Type B pancreatic cell (in vitro differentiated cells): ENCODE measurements at regions not wholly inside any gene's neighbourhood (a gene's known extent, or its start where the extent isn't known, plus 50 kb on each side); places are given as distances from the start of the nearest gene placed in this dataset.

Experiments used
- DNase-seq: peaks from one replicate; pipeline ENCODE4 v3.0.0; 2021; ENCODE audit warnings: mixed read lengths; ENCODE audit not compliant: unreplicated experiment; ENCODE audit errors: extremely low spot score
- H3K27ac Mint-ChIP-seq: 2 replicates; pipeline ENCODE4 v1.8.0; 2021; ENCODE audit warnings: mild to moderate bottlenecking, mixed read lengths
- H3K27me3 Mint-ChIP-seq: 2 replicates; pipeline ENCODE4 v1.8.0; 2021; ENCODE audit warnings: mixed read lengths
- H3K36me3 Mint-ChIP-seq: 2 replicates; pipeline ENCODE4 v1.8.0; 2021; ENCODE audit warnings: mixed read lengths
- H3K4me1 Mint-ChIP-seq: one replicate; pipeline ENCODE4 v1.8.0; 2021; ENCODE audit warnings: mixed read lengths; ENCODE audit not compliant: unreplicated experiment
- H3K4me3 Mint-ChIP-seq: 2 replicates; pipeline ENCODE4 v1.8.0; 2021; ENCODE audit warnings: mild to moderate bottlenecking, mixed read lengths
- H3K9me3 Mint-ChIP-seq: 2 replicates; pipeline ENCODE4 v1.8.0; 2021; ENCODE audit warnings: mixed read lengths
- CTCF ChIP-seq: fragments of 200-600 bp; sonication (generic); conservative IDR thresholded peaks from 2 replicates; pipeline ENCODE4 v1.5.0; 2021; ENCODE audit warnings: antibody characterized with exemption, mild to moderate bottlenecking

- no peak for TF ChIP-seq CTCF
- Mint-ChIP-seq H3K4me3 (no peak overlapping the region), H3K36me3 (peaks cover 3% of the 10 kb centered on the region), H3K27ac (peak overlapping the region; percentile 40), H3K4me1 (no peaks in the 10 kb centered on the region), H3K27me3 (no peaks in the 10 kb centered on the region), H3K9me3 (peaks cover 4% of the 10 kb centered on the region)
- no peak for DNase-seq
Observed at GRCh38 chr4:151600432-151600831, 160.4 kb downstream of the GATB start.

- TF ChIP-seq CTCF, result no peak
- no peak overlapping the region for H3K27ac Mint-ChIP-seq
- no peak overlapping the region for H3K4me3 Mint-ChIP-seq
- no peaks in the 10 kb centered on the region for H3K27me3 Mint-ChIP-seq
- no peaks in the 10 kb centered on the region for H3K4me1 Mint-ChIP-seq
- DNase-seq, result no peak
- peaks cover 4% of the 10 kb centered on the region for H3K9me3 Mint-ChIP-seq
- H3K36me3 Mint-ChIP-seq, result peaks cover 3% of the 10 kb centered on the region
Observed at GRCh38 chr4:151603377-151603776, 157.4 kb downstream of the GATB start.

- Mint-ChIP-seq H3K4me1 (no peaks in the 10 kb centered on the region), H3K27ac (no peak overlapping the region), H3K36me3 (peaks cover 3% of the 10 kb centered on the region), H3K4me3 (no peak overlapping the region), H3K27me3 (no peaks in the 10 kb centered on the region), H3K9me3 (peaks cover 4% of the 10 kb centered on the region)
- no peak for DNase-seq
- TF ChIP-seq CTCF, result peak; percentile 63
Observed at GRCh38 chr4:151604238-151604637, 156.6 kb downstream of the GATB start.

- H3K27me3 Mint-ChIP-seq, result no peaks in the 10 kb centered on the region
- no peak overlapping the region for H3K27ac Mint-ChIP-seq
- H3K36me3 Mint-ChIP-seq, result peaks cover 3% of the 10 kb centered on the region
- DNase-seq, result no peak
- H3K4me1 Mint-ChIP-seq, result no peaks in the 10 kb centered on the region
- TF ChIP-seq CTCF, result no peak
- no peak overlapping the region for H3K4me3 Mint-ChIP-seq
- peaks cover 4% of the 10 kb centered on the region for H3K9me3 Mint-ChIP-seq
Observed at GRCh38 chr4:151605215-151605614, 155.6 kb downstream of the GATB start.

- TF ChIP-seq CTCF, result no peak
- no peaks in the 10 kb centered on the region for H3K9me3 Mint-ChIP-seq
- H3K27me3 Mint-ChIP-seq, result no peaks in the 10 kb centered on the region
- H3K36me3 Mint-ChIP-seq, result peaks cover 3% of the 10 kb centered on the region
- H3K4me1 Mint-ChIP-seq, result no peaks in the 10 kb centered on the region
- no peak overlapping the region for H3K27ac Mint-ChIP-seq
- H3K4me3 Mint-ChIP-seq, result no peak overlapping the region
- no peak for DNase-seq
Observed at GRCh38 chr4:151606061-151606460, 154.7 kb downstream of the GATB start.

- Mint-ChIP-seq H3K36me3 (peaks cover 4% of the 10 kb centered on the region), H3K4me1 (peaks cover 6% of the 10 kb centered on the region), H3K27ac (no peak overlapping the region), H3K4me3 (no peak overlapping the region), H3K9me3 (no peaks in the 10 kb centered on the region), H3K27me3 (no peaks in the 10 kb centered on the region)
- DNase-seq, result no peak
- no peak for TF ChIP-seq CTCF
Observed at GRCh38 chr4:151610229-151610628, 150.6 kb downstream of the GATB start.
